Smooth muscle cell (in vitro differentiated cells): ENCODE measurements at regions not wholly inside any gene's neighbourhood (a gene's known extent, or its start where the extent isn't known, plus 50 kb on each side); places are given as distances from the start of the nearest gene placed in this dataset.

Experiments
- DNase-seq: peaks from one replicate; lab custom pipeline; 2025; ENCODE audit not compliant: unreplicated experiment; lab: John Stamatoyannopoulos, UW
- H2AFZ ChIP-seq: fragments of 200-600 bp; sonication (generic); 2 replicates; pipeline ENCODE4 v1.6.0; 2016; ENCODE audit warnings: antibody characterized with exemption, low read depth, mild to moderate bottlenecking
- H3F3A ChIP-seq: fragments of 200-600 bp; sonication (generic); 2 replicates; pipeline ENCODE4 v1.6.0; 2017; ENCODE audit warnings: antibody characterized with exemption, low read depth
- H3K27ac ChIP-seq: fragments of 200-600 bp; sonication (generic); 2 replicates; pipeline ENCODE4 v1.5.1; 2016; ENCODE audit warnings: low read depth, mild to moderate bottlenecking
- H3K27me3 ChIP-seq: fragments of 200-600 bp; sonication (generic); 2 replicates; pipeline ENCODE4 v1.6.1; 2016; ENCODE audit warnings: low read depth, mild to moderate bottlenecking
- H3K36me3 ChIP-seq: fragments of 200-600 bp; sonication (generic); 2 replicates; pipeline ENCODE4 v1.5.1; 2016; ENCODE audit warnings: low read depth
- H3K4me1 ChIP-seq: fragments of 200-600 bp; sonication (generic); 2 replicates; pipeline ENCODE4 v1.5.1; 2016; ENCODE audit warnings: low read depth
- H3K4me2 ChIP-seq: fragments of 200-600 bp; sonication (generic); 2 replicates; pipeline ENCODE4 v1.6.0; 2016; ENCODE audit warnings: mild to moderate bottlenecking
- H3K4me3 ChIP-seq: fragments of 200-600 bp; sonication (generic); 2 replicates; pipeline ENCODE4 v1.5.1; 2016; ENCODE audit warnings: mild to moderate bottlenecking
- H3K79me2 ChIP-seq: fragments of 200-600 bp; sonication (generic); 2 replicates; pipeline ENCODE4 v1.6.0; 2016; ENCODE audit warnings: low read depth, mild to moderate bottlenecking
- H3K9ac ChIP-seq: fragments of 200-600 bp; sonication (generic); 2 replicates; pipeline ENCODE4 v1.6.0; 2016; ENCODE audit warnings: low read depth
- H3K9me3 ChIP-seq: fragments of 200-600 bp; sonication (generic); replicated peaks from 2 replicates; pipeline ENCODE4 v1.5.1; 2016; ENCODE audit warnings: low read depth
- H4K20me1 ChIP-seq: fragments of 200-600 bp; sonication (generic); 2 replicates; pipeline ENCODE4 v1.6.0; 2016; ENCODE audit warnings: low read depth
- WGBS: methylation state at CpG from one replicate; pipeline ENCODE4 v1.1.7; 2016; ENCODE audit warnings: low lambda C conversion rate; 5-methylcytosine and 5-hydroxymethylcytosine counted together
- TF ChIP-seq, protein P1 (sequence below): fragments of 200-600 bp; sonication (generic); IDR thresholded peaks from 2 replicates; pipeline ENCODE4 v1.5.1; 2017; ENCODE audit warnings: borderline replicate concordance, mild to moderate bottlenecking, antibody characterized with exemption; ENCODE audit not compliant: insufficient read depth, poor library complexity, severe bottlenecking

DNA sequence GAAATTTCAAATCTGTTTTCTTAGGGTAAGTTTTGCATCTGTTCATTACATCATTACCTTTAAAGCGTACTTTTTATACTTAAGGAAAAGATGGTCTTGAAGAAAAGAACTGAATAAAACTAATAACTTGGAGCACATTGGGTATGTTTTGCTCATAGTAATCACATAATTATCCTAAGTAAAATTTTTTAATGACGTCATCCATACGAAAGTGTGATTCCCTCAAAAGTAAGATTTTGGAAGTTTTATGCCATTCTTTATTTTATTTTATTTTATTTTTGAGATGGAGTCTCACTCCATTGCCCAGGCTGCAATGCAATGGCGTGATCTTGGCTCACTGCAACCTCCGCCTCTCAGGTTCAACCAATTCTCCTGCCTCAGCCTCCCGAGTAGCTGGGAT, 1516.6 kb upstream of the TENM3 start:
- H3K4me3 ChIP-seq: no peak overlapping the region
- no peaks in the 10 kb centered on the region for H3K9me3 ChIP-seq
- no peaks in the 10 kb centered on the region for H3K79me2 ChIP-seq
- WGBS: 78% methylated on average over 6 of the region's 6 CpGs
- no peaks in the 10 kb centered on the region for H4K20me1 ChIP-seq
- H3F3A ChIP-seq: no peaks in the 10 kb centered on the region
- no peak for DNase-seq
- H3K9ac ChIP-seq: no peak overlapping the region
- H3K36me3 ChIP-seq: no peaks in the 10 kb centered on the region
- TF ChIP-seq, protein P1, sequence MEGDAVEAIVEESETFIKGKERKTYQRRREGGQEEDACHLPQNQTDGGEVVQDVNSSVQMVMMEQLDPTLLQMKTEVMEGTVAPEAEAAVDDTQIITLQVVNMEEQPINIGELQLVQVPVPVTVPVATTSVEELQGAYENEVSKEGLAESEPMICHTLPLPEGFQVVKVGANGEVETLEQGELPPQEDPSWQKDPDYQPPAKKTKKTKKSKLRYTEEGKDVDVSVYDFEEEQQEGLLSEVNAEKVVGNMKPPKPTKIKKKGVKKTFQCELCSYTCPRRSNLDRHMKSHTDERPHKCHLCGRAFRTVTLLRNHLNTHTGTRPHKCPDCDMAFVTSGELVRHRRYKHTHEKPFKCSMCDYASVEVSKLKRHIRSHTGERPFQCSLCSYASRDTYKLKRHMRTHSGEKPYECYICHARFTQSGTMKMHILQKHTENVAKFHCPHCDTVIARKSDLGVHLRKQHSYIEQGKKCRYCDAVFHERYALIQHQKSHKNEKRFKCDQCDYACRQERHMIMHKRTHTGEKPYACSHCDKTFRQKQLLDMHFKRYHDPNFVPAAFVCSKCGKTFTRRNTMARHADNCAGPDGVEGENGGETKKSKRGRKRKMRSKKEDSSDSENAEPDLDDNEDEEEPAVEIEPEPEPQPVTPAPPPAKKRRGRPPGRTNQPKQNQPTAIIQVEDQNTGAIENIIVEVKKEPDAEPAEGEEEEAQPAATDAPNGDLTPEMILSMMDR: no peak
- H3K27me3 ChIP-seq: no peaks in the 10 kb centered on the region
- no peak overlapping the region for H3K27ac ChIP-seq
- no peak overlapping the region for H3K4me2 ChIP-seq
- no peaks in the 10 kb centered on the region for H3K4me1 ChIP-seq
- H2AFZ ChIP-seq: no peak overlapping the region

DNA sequence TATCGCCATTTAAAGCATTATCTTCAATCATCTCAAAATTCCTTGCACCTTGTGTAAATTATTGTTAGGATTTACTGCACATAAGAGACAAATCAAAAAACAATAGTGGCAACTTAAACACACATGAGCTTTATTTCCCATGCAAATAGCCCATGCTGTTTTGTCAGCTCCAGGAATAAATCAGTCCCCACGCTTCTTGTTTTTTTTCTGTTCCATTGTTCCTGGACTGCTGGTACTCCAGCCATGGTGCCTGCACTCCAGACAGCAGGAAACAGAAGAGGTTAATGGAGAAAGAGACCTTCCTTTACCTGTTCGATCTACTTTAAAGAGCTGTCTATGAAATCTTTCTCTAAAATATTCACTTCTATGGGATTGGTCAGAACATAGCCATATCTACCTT, 1515.7 kb upstream of the TENM3 start:
- Histone ChIP-seq H3K27me3 (no peaks in the 10 kb centered on the region), H4K20me1 (no peaks in the 10 kb centered on the region), H3K9me3 (no peaks in the 10 kb centered on the region), H3K4me3 (no peak overlapping the region), H3K27ac (no peak overlapping the region), H2AFZ (no peak overlapping the region), H3K4me2 (no peak overlapping the region), H3K36me3 (no peaks in the 10 kb centered on the region), H3K9ac (no peak overlapping the region), H3K79me2 (no peaks in the 10 kb centered on the region), H3F3A (no peaks in the 10 kb centered on the region), H3K4me1 (no peaks in the 10 kb centered on the region)
- TF ChIP-seq, protein P1: no peak
- 93% methylated on average over 3 of the region's 3 CpGs for WGBS
- no peak for DNase-seq

DNA sequence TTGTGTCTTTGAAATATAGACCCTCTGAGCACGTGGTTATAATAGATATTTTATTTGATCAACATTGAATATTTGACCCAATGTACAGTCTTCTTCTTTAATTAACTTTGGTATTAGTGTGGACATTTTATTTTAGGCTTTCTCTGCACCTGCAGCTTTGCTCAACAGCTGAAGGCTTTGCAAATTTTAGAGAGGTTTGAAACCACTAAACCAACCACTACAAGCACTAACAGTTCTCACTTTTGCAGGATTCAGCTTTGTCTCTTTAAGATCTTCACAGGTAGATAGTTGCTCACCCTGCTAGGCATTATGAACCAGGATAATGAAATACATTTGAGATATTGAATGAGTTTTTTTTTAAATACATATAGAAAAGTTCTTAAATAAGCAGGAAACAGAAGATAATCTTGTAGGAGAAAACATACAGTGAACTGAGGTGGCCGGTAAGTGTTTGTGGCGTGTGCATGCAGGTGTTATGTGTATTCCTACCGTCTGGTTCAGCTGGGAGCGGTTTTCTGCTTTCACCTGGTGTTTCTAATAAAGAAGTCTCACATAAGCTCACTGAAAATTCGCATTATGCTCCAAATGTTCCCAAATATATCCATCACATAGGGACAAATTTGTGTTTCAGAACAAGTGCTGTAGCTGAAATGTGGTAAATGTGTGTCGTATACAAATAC, 1508.3 kb upstream of the TENM3 start:
- Histone ChIP-seq H3K79me2 (no peaks in the 10 kb centered on the region), H3K27me3 (no peaks in the 10 kb centered on the region), H3K9ac (no peak overlapping the region), H3F3A (no peaks in the 10 kb centered on the region), H3K27ac (no peak overlapping the region), H4K20me1 (no peaks in the 10 kb centered on the region), H3K4me3 (no peak overlapping the region), H2AFZ (no peak overlapping the region), H3K9me3 (no peaks in the 10 kb centered on the region), H3K4me1 (no peaks in the 10 kb centered on the region), H3K4me2 (no peak overlapping the region), H3K36me3 (no peaks in the 10 kb centered on the region)
- TF ChIP-seq, protein P1: no peak
- no peak for DNase-seq
- 74% methylated on average over 7 of the region's 7 CpGs for WGBS

DNA sequence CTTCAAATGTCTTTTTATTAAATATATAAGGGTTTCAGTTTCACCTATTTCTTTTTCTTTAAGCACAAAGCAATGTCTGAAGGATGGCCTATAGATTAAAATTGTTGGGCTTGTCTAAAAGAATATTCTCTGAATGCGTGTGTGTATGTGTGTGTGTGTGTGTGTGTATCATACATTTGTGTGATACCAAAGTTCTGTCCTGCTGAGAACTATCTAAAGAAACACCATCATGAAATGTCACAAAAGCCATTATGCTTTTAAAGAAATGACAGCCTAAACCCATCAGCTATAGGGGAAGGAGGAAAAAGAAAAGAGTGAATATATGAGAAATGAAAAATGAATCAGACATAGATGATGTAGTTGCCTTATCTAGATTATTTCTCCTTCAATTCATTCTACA, 1501.5 kb upstream of the TENM3 start:
- Histone ChIP-seq H3K36me3 (no peaks in the 10 kb centered on the region), H3K4me2 (no peak overlapping the region), H3K4me3 (no peak overlapping the region), H3K27ac (no peak overlapping the region), H3K4me1 (no peaks in the 10 kb centered on the region), H4K20me1 (no peaks in the 10 kb centered on the region), H3K9ac (no peak overlapping the region), H3F3A (no peaks in the 10 kb centered on the region), H3K9me3 (no peaks in the 10 kb centered on the region), H3K27me3 (no peaks in the 10 kb centered on the region), H3K79me2 (no peaks in the 10 kb centered on the region), H2AFZ (no peak overlapping the region)
- TF ChIP-seq, protein P1: no peak
- WGBS: 83% methylated on average over 1 of the region's 1 CpG
- no peak for DNase-seq
